AG04449 (cell line): ENCODE measurements at regions not wholly inside any gene's neighbourhood (a gene's known extent, or its start where the extent isn't known, plus 50 kb on each side); places are given as distances from the start of the nearest gene placed in this dataset.

Experiments
- CTCF ChIA-PET: fragments of 350-600 bp; formaldehyde crosslinking; extraction: SDS; loops from one replicate; lab custom pipeline; 2021; ENCODE audit warnings: antibody characterized with exemption; lab: Yijun Ruan, JAX
- POLR2A ChIA-PET: fragments of 400-600, 350-600 bp; formaldehyde crosslinking; extraction: SDS; loops from one replicate; lab custom pipeline; 2020; ENCODE audit warnings: antibody characterized with exemption, inconsistent platforms; lab: Yijun Ruan, JAX
- DNase-seq: peaks from one replicate; pipeline ENCODE4 v3.0.0-alpha.2; 2010; ENCODE audit warnings: low read depth, low spot score
- H3K4me3 ChIP-seq: 2 replicates; pipeline ENCODE4 v1.5.1; 2011; ENCODE audit warnings: low read depth, mild to moderate bottlenecking, control low read depth, low read length
- TF ChIP-seq, protein P1 (sequence below): IDR thresholded peaks from one replicate; pipeline ENCODE4 v1.5.1; 2011; ENCODE audit warnings: mild to moderate bottlenecking, moderate library complexity, low read length, control low read depth, inconsistent platforms; ENCODE audit not compliant: insufficient read depth; ENCODE audit errors: missing control alignments

DNA sequence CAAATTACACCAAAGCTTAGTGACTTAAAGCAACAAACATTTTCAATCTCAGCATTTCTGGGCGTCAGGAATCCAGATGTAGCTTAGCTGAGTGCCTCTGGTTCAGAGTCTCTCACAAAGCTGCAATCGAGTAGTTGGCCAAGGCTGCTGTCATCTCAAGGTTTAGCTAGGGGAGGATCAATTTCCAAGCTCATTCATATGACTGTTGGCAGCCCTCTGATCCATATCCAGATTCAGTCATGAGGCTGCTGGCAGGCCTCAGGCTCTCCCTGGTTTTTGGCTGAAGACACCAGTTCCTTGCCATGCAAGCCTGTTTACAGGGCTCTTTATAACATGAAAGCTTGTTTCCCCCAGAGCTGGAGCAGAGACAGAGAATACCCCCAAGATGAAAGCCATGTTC lies 419.5 kb upstream of the TLE4 start:
- CTCF ChIA-PET: interaction anchor here (1.1 kb wide), 1 partner anchor 23 kb away, joined by 3 read pairs; no protein-coding TSS in a partner anchor
- POLR2A ChIA-PET: no interaction called here

DNA sequence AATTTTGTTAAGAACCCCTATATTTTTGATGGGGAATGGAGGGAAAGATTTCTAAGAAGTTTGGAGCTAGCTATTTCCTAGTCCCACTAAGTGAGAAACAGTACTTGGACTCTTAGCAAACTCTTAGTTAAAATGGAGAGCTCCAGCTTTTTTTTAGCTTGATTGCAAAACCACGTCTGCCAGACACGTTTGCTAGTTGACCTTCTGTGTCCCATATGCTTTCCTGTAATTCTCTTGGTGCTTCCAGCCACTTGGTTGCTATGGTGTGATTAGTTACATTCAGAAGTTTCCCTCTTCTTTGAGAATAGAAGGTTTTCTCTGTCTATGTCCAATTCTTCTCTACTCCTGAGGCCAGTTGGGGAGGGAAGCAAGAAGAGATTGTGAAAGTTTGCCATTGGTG lies 417.0 kb upstream of the TLE4 start:
- TF ChIP-seq, protein P1, sequence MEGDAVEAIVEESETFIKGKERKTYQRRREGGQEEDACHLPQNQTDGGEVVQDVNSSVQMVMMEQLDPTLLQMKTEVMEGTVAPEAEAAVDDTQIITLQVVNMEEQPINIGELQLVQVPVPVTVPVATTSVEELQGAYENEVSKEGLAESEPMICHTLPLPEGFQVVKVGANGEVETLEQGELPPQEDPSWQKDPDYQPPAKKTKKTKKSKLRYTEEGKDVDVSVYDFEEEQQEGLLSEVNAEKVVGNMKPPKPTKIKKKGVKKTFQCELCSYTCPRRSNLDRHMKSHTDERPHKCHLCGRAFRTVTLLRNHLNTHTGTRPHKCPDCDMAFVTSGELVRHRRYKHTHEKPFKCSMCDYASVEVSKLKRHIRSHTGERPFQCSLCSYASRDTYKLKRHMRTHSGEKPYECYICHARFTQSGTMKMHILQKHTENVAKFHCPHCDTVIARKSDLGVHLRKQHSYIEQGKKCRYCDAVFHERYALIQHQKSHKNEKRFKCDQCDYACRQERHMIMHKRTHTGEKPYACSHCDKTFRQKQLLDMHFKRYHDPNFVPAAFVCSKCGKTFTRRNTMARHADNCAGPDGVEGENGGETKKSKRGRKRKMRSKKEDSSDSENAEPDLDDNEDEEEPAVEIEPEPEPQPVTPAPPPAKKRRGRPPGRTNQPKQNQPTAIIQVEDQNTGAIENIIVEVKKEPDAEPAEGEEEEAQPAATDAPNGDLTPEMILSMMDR: no peak
- DNase-seq: no peak
- ChIA-PET POLR2A (no interaction called here), CTCF (no interaction called here)
- H3K4me3 ChIP-seq: no peak overlapping the region

More for the DNA sequence above, 419.5 kb upstream of the TLE4 start:
- no peak for DNase-seq
- H3K4me3 ChIP-seq: no peak overlapping the region
- TF ChIP-seq, protein P1: no peak

DNA sequence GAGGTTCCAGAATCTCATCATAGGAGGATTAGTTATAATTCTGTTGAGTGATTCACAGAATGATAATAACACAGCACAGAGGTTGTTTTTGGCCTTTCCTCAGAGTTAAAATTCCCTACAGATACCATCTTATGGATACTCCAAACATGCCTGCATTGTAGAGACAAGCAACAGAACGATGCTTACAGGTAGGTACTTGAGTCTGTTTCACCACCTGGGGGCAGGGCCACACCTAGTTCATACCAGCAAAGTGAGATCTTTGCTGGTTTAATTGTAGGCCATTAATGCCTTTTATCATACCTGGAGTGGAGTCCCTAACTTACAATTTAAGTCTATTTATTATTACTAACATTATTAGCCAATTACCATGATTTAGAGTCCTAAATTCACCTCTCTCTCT lies 416.5 kb upstream of the TLE4 start:
- ChIA-PET POLR2A (no interaction called here), CTCF (no interaction called here)
- DNase-seq: no peak
- no peak overlapping the region for H3K4me3 ChIP-seq
- TF ChIP-seq, protein P1: no peak

DNA sequence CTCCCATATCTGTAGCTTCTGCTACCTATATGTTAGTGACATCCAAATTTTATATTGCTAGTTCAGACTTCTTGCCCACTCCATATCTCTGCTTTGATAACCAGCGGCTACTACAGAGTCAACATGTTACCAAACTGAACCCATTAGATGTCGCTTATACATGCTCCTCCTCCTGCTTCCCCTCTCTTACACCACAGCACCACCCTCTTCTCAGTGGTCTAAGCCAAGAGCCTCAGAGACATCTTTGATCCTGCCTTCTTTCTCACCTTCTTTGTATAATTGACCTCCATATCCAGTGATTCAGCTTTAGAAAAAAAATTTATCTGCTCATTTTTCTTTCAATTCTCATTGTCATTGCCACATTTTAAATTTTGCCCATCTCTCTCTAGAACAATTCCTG lies 408.2 kb upstream of the TLE4 start:
- ChIA-PET CTCF (interaction anchor here (1.7 kb wide), 1 partner anchor 34 kb away, joined by 4 read pairs; no protein-coding TSS in a partner anchor), POLR2A (no interaction called here)
- TF ChIP-seq, protein P1: no peak
- no peak overlapping the region for H3K4me3 ChIP-seq
- no peak for DNase-seq

DNA sequence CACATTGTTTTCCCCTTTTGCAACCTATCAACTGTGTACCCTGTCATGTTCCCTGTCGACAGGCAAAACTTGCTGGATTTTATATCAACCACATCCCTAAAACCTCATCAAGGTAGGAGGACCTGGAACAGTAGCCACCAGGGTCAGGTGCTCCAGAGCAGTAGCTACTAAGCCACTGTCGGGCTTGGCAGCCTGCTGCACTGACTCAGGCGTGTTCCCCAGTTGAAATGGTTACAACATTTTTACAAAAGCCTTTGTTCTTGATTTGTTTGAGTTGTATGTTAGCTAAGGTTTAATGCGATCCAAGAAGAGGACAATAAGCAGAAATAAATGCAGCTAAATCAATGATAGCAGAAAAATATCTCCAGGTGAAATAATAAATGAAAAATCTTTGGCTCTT lies 407.4 kb upstream of the TLE4 start:
- no peak overlapping the region for H3K4me3 ChIP-seq
- TF ChIP-seq, protein P1: no peak
- no peak for DNase-seq
- POLR2A ChIA-PET: no interaction called here
- CTCF ChIA-PET: no interaction called here

DNA sequence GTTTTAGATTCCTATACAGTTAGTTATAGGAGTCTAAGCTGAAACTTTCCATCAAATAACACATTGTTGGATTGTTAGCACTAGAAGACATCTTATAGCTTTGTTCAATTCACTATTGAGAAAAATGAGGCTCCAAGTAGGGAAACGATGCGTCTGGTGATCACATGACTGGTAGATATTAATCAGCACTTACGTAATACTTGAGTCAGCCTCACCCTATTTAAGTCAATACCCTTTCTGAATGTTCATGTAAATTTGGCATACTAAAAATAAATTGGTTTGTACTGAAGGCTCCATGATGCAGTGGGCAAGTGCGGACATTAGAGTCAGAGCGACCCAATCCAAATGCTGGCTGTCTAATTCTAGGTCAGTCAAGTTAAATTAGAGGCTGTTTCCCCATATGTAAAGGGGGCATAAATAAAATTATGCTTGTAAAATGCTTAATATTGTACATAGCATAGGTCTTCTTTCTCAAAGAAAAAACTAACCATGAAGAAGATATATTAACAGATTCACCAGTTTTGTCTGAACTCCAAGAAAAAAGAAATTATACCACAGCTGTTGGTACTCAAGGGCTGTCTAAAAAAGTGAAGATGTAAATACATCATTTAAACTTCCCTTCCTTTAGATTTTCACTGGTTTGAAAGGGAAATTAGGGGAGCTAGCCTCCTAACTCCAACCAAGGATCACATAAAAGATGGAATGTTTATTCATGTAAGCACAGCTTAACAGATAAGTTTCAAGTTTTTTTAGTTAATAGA lies 406.6 kb upstream of the TLE4 start:
- TF ChIP-seq, protein P1: no peak
- DNase-seq: no peak
- H3K4me3 ChIP-seq: no peak overlapping the region
- ChIA-PET POLR2A (no interaction called here), CTCF (no interaction called here)
